H1 (cell line): ENCODE measurements at regions not wholly inside any gene's neighbourhood (a gene's known extent, or its start where the extent isn't known, plus 50 kb on each side); places are given as distances from the start of the nearest gene placed in this dataset.

Experiments used
- SAP30 ChIP-seq: fragments of 300-600 bp; sonication (generic); IDR thresholded peaks from 2 replicates; pipeline ENCODE4 v1.7.1; 2012; ENCODE audit warnings: low read length, moderate library complexity, mild to moderate bottlenecking, inconsistent platforms; ENCODE audit not compliant: insufficient read depth, insufficient replicate concordance

DNA sequence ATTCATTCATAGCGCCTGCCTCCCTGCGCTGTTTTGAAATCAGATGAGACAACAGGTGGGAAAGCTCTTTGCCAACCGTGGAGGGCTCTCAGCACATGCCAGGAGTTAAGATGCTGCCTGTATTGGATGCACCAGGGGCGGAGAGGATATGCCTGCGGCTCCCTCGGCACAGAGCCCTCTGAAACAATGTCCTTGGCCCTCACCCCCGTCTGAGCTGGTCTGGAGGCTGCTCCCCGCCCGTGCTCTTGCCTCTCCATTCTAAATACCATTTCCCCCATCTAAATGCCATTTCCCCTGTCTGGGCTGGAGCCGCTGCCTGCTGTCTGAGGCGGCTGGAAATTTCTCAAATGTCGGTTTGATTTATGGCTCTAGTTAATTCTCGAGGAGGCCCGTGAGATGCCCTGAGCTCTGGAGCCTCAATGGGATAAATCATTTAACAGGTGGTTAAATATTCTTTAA, 50.8 kb upstream of the MLN start (continued):
- no peak for TF ChIP-seq SAP30
